ENCODE measurements at regions not wholly inside any gene's neighbourhood (a gene's known extent, or its start where the extent isn't known, plus 50 kb on each side); places are given as distances from the start of the nearest gene placed in this dataset.
A peak's percentile ranks its signal among the peaks of the same experiment; 100 is the strongest.

DNA sequence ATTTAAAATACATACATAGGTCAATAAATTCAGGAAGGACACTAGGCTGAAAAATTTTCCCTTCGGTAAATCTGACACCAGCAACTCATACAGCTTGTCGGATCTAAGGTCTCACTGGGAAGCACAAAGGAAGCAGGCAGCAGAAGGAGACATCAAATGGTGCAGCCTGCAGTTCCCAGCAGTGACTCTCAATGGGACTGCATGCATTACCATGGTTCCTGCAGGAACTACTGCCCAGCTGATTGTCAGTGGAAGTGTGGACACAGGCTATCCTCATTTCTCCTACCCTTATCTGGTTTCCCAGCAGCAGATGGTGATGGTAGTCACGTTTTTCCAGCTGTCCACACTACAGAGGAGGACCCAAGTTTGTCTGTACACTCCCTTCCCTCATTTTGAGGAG is 113.3 kb downstream of the PPP1R2C start:
- no peak for DNase-seq (ENCODE audit: extremely low read depth, low read depth)
- TF ChIP-seq, protein P1, sequence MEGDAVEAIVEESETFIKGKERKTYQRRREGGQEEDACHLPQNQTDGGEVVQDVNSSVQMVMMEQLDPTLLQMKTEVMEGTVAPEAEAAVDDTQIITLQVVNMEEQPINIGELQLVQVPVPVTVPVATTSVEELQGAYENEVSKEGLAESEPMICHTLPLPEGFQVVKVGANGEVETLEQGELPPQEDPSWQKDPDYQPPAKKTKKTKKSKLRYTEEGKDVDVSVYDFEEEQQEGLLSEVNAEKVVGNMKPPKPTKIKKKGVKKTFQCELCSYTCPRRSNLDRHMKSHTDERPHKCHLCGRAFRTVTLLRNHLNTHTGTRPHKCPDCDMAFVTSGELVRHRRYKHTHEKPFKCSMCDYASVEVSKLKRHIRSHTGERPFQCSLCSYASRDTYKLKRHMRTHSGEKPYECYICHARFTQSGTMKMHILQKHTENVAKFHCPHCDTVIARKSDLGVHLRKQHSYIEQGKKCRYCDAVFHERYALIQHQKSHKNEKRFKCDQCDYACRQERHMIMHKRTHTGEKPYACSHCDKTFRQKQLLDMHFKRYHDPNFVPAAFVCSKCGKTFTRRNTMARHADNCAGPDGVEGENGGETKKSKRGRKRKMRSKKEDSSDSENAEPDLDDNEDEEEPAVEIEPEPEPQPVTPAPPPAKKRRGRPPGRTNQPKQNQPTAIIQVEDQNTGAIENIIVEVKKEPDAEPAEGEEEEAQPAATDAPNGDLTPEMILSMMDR (IDR thresholded peaks at IDR 0.05; ENCODE audit: low read depth, low read length, missing control alignments) = no peak
- no peak overlapping the region for H3K4me3 ChIP-seq (replicated peaks; ENCODE audit: low read depth, low read length)

DNA sequence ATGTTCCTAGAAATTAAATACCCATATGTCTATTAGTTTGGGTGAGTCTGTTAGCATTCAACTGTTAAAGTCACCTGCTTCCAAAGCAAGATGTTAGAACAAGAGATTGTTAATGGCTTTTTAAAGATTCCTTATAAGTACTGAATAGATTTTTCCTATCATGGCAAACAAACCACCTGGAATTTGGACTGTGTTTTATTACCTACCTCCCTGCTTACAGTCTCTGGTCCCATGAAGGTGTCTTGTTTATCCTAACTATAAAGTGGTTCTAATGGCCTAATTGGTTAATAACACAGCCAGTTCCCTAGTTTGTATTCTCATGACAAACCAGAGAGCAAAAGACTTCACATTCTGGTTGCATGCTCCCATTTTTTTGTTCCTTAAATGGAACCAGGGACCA is 149.5 kb downstream of the PPP1R2C start:
- H3K4me3 ChIP-seq (replicated peaks; ENCODE audit: low read depth, low read length) = no peak overlapping the region
- TF ChIP-seq, protein P1 (IDR thresholded peaks at IDR 0.05; ENCODE audit: low read depth, low read length, missing control alignments) = no peak
- no peak for DNase-seq (ENCODE audit: extremely low read depth, low read depth)

DNA sequence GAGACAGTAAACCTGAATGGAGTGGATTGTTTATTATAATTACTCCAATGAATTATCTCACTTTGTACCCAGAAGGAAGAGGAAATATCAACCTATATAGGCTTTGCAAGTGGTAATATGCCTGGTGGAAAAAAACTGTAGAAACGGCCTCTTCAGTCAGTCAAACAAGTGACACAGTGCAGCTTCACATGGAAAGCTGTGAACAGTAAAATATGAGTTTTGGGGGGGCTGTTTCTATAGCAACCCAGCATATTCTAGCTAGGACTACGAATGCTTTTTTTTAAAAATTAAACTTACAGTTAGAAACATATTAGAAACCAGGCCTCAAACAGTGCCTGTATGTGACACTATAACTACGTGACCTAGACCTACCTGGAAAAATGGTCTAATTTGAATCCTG is 150.1 kb downstream of the PPP1R2C start:
- no peak for DNase-seq (ENCODE audit: extremely low read depth, low read depth)
- TF ChIP-seq, protein P1 (IDR thresholded peaks at IDR 0.05; ENCODE audit: low read depth, low read length, missing control alignments) = no peak
- no peak overlapping the region for H3K4me3 ChIP-seq (replicated peaks; ENCODE audit: low read depth, low read length)

DNA sequence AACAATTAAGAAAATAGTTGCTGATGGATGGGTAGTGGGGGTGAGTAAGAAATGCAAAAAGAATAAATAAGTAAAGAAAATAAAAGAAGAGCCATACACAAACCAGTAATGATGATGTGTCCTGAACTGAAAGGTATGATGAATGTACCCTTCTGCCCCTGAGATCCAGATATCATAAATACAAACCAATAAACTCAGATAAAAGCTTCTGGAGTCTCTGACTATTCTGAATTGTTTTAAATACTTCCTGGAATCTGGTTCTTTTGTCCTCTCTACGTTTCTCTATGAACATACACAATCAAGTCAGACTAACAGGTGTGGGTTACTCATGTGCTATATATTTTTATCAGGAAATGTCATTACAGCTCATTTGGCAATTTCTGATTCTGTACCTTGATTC is 153.4 kb downstream of the PPP1R2C start:
- no peak for DNase-seq (ENCODE audit: extremely low read depth, low read depth)
- TF ChIP-seq, protein P1 (IDR thresholded peaks at IDR 0.05; ENCODE audit: low read depth, low read length, missing control alignments) = no peak
- H3K4me3 ChIP-seq (replicated peaks; ENCODE audit: low read depth, low read length) = no peak overlapping the region

DNA sequence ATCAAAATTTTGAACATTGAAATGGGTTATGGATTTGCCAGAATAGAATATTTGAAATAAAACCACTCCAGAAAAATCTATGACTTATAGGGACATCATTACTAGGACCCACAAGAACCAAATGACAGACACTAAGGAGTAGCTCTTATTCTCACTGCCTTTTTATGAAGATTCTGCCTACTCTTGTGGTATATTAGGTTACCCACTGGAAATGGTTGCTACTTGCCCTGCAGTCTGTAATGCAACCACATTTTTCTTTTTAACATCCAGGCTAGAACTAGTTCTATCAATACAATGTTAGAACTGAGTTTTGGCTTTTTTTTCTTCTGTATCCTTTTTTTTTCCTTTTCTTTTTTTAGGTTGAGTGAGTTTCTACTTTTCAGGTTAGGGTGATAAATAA is 158.9 kb downstream of the PPP1R2C start:
- no peak for DNase-seq (ENCODE audit: extremely low read depth, low read depth)
- H3K4me3 ChIP-seq (replicated peaks; ENCODE audit: low read depth, low read length) = no peak overlapping the region
- TF ChIP-seq, protein P1 (IDR thresholded peaks at IDR 0.05; ENCODE audit: low read depth, low read length, missing control alignments) = no peak

DNA sequence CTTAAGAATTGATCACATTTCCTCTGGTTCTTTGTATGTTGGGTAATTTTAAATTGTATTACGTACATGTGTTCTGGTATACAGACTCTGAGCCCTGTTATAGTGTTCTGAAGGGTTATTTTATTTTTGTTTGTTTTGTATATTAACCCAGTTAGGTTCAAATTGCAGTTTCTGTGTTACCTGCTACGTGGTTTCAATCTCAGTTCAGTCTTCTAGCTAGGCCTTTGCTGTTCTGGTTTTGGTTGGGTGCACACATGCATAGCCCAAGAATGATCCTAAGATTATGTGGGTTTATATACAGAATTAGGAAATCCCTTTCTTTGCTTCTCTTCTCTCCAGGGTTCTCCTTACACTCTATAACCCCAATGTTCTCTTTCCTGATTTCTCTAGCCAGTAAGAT is 161.0 kb downstream of the PPP1R2C start:
- TF ChIP-seq, protein P1 (IDR thresholded peaks at IDR 0.05; ENCODE audit: low read depth, low read length, missing control alignments) = no peak
- H3K4me3 ChIP-seq (replicated peaks; ENCODE audit: low read depth, low read length) = no peak overlapping the region
- no peak for DNase-seq (ENCODE audit: extremely low read depth, low read depth)

DNA sequence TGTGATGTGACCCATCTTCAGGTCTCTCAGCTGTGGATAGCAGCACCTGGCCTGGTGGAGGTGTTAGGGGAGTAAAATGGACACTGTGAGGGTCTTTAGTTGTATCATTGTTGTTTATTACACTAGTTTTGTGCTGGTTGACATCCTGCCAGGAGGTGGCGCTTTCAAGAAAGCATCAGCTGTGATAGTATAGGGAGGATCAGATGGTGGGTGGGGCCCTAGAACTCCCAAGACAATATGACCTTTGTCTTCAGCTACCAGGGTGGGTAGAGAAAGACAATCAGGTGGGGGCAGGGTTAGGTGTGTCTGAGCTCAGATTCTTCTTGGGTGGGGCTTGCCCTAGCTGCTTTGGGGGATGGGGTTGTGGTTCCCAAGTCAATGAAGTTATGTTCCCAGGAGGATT is 162.8 kb downstream of the PPP1R2C start:
- no peak for DNase-seq (ENCODE audit: extremely low read depth, low read depth)
- H3K4me3 ChIP-seq (replicated peaks; ENCODE audit: low read depth, low read length) = no peak overlapping the region
- TF ChIP-seq, protein P1 (IDR thresholded peaks at IDR 0.05; ENCODE audit: low read depth, low read length, missing control alignments) = peak; percentile 25
